ENCODE measurements at regions not wholly inside any gene's neighbourhood (a gene's known extent, or its start where the extent isn't known, plus 50 kb on each side); places are given as distances from the start of the nearest gene placed in this dataset.

DNA sequence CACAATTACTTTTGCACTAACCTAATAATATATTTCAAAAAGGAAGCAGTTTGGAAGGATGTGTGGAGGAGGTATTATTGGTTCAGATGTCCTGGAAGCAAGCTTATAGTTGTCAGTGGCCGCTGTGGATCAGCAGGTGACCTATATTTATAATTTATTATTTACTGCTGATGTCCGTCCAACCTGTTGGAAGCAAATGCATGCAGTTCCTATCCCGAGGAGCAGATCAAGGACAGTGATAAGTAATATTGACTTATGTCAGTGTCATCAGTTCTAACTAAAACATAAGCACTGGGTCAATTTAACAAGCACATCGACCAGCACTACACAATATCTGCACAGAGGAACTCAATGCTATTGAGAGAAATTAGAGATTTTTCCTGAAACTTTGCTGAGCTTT, 270.1 kb downstream of the BRINP2 start:
- Histone ChIP-seq H4K20me1 (ENCODE audit: low read length) (no peaks in the 10 kb centered on the region), H3K9me2 (replicated peaks; ENCODE audit: low read length) (no peaks in the 10 kb centered on the region), H3K4me1 (ENCODE audit: insufficient read depth, low read length) (no peaks in the 10 kb centered on the region), H3K36me3 (ENCODE audit: low read depth, low read length) (no peaks in the 10 kb centered on the region), H3F3A (ENCODE audit: low read length, unreplicated experiment) (no peaks in the 10 kb centered on the region), H3K9ac (ENCODE audit: low read length) (no peak overlapping the region), H3K27me3 (ENCODE audit: low read length) (no peaks in the 10 kb centered on the region), H3K27ac (ENCODE audit: low read length) (no peak overlapping the region), H3K4me3 (ENCODE audit: low read length) (no peak overlapping the region), H3K79me2 (ENCODE audit: low read length) (no peaks in the 10 kb centered on the region), H2AFZ (ENCODE audit: low read length) (no peak overlapping the region), H3K9me3 (ENCODE audit: low read length) (no peaks in the 10 kb centered on the region), H3K4me2 (ENCODE audit: low read length) (no peak overlapping the region)
- TF ChIP-seq EZH2phosphoT487 (IDR thresholded peaks at IDR 0.05; ENCODE audit: borderline replicate concordance, low read length), result no peak
- no peak for TF ChIP-seq EZH2 (IDR thresholded peaks at IDR 0.05; ENCODE audit: low read length, unreplicated experiment)
- TF ChIP-seq CTCF (conservative IDR thresholded peaks at IDR 0.05; ENCODE audit: low read depth, low read length), result no peak
- DNase-seq (no peak), ATAC-seq (no peak)
- no TSS peak for BruUV-seq (replicated peaks)
- intact Hi-C loops (cut with micrococcal nuclease), result no loop called here
- ChIA-PET POLR2A (ENCODE audit: unreplicated experiment) (no interaction called here), CTCF (no interaction called here)

DNA sequence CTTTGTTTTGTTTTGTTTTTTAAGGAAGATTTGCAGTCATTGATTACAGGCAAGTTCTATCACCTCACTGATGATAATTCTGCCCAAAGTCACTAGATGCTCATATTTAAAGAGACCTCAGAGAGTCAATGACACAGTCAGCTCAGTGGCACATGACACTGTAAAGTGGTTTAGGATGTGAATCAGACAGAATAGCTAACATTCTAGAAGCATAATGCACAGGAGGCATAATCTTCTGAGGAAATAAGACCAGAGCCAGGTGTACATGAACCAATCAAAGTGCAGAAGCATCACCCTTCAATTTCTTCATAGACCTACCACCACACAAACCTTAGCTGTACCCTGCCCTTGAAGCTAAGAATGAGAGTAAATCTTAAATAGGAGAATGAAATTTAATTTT, 268.5 kb downstream of the BRINP2 start:
- Histone ChIP-seq H3K36me3 (ENCODE audit: low read depth, low read length) (no peaks in the 10 kb centered on the region), H4K20me1 (ENCODE audit: low read length) (no peaks in the 10 kb centered on the region), H3K4me1 (ENCODE audit: insufficient read depth, low read length) (no peaks in the 10 kb centered on the region), H3K4me3 (ENCODE audit: low read length) (no peak overlapping the region), H2AFZ (ENCODE audit: low read length) (no peak overlapping the region), H3K9me2 (replicated peaks; ENCODE audit: low read length) (no peaks in the 10 kb centered on the region), H3F3A (ENCODE audit: low read length, unreplicated experiment) (no peaks in the 10 kb centered on the region), H3K9ac (ENCODE audit: low read length) (no peak overlapping the region), H3K9me3 (ENCODE audit: low read length) (no peaks in the 10 kb centered on the region), H3K4me2 (ENCODE audit: low read length) (no peak overlapping the region), H3K27ac (ENCODE audit: low read length) (no peak overlapping the region), H3K27me3 (ENCODE audit: low read length) (no peaks in the 10 kb centered on the region), H3K79me2 (ENCODE audit: low read length) (no peaks in the 10 kb centered on the region)
- intact Hi-C loops (cut with micrococcal nuclease), result no loop called here
- ChIA-PET POLR2A (ENCODE audit: unreplicated experiment) (no interaction called here), CTCF (no interaction called here)
- no TSS peak for BruUV-seq (replicated peaks)
- peak; percentile 4 for DNase-seq
- no peak for TF ChIP-seq EZH2phosphoT487 (IDR thresholded peaks at IDR 0.05; ENCODE audit: borderline replicate concordance, low read length)
- TF ChIP-seq CTCF (conservative IDR thresholded peaks at IDR 0.05; ENCODE audit: low read depth, low read length), result no peak
- no peak for TF ChIP-seq EZH2 (IDR thresholded peaks at IDR 0.05; ENCODE audit: low read length, unreplicated experiment)
- no peak for ATAC-seq

DNA sequence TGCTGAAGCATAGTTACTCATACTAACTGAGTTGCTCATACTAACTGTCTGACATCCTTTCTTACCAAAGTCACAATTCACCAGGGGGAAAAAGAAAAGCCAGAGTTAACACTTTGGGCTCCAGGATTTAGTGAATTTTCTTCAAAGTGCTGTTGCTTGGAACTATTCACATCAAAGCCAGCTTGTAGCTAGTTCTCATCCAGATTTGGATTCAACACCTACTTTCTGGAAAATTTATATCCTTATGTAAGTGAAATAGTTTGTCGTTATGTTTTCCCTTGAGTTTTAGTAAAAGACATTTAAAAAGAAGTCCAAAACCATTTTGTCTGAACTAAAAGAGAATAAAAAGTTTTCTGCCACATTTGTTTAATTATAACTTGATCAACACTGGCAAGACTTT, 264.6 kb downstream of the BRINP2 start:
- DNase-seq (no peak), ATAC-seq (no peak)
- no peaks in the 10 kb centered on the region for H3K9me3 ChIP-seq (ENCODE audit: low read length)
- H3K4me2 ChIP-seq (ENCODE audit: low read length), result no peak overlapping the region
- no peak overlapping the region for H3K9ac ChIP-seq (ENCODE audit: low read length)
- H2AFZ ChIP-seq (ENCODE audit: low read length), result no peak overlapping the region
- no peaks in the 10 kb centered on the region for H3K27me3 ChIP-seq (ENCODE audit: low read length)
- no peaks in the 10 kb centered on the region for H3K4me1 ChIP-seq (ENCODE audit: insufficient read depth, low read length)
- no peaks in the 10 kb centered on the region for H3F3A ChIP-seq (ENCODE audit: low read length, unreplicated experiment)
- no peak overlapping the region for H3K4me3 ChIP-seq (ENCODE audit: low read length)
- BruUV-seq (replicated peaks), result no TSS peak
- H3K36me3 ChIP-seq (ENCODE audit: low read depth, low read length), result no peaks in the 10 kb centered on the region
- ChIA-PET POLR2A (ENCODE audit: unreplicated experiment) (no interaction called here), CTCF (no interaction called here)
- no peaks in the 10 kb centered on the region for H4K20me1 ChIP-seq (ENCODE audit: low read length)
- no peaks in the 10 kb centered on the region for H3K9me2 ChIP-seq (replicated peaks; ENCODE audit: low read length)
- TF ChIP-seq EZH2 (IDR thresholded peaks at IDR 0.05; ENCODE audit: low read length, unreplicated experiment) (no peak), CTCF (conservative IDR thresholded peaks at IDR 0.05; ENCODE audit: low read depth, low read length) (no peak), EZH2phosphoT487 (IDR thresholded peaks at IDR 0.05; ENCODE audit: borderline replicate concordance, low read length) (no peak)
- H3K27ac ChIP-seq (ENCODE audit: low read length), result no peak overlapping the region
- no peaks in the 10 kb centered on the region for H3K79me2 ChIP-seq (ENCODE audit: low read length)
- intact Hi-C loops (cut with micrococcal nuclease), result no loop called here

Measured in PC-3 (cell line).